UCSD-AML1 (cell line): ENCODE measurements at regions not wholly inside any gene's neighbourhood (a gene's known extent, or its start where the extent isn't known, plus 50 kb on each side); places are given as distances from the start of the nearest gene placed in this dataset.

Experiments used
- DNase-seq: peaks from one replicate; lab custom pipeline; 2025; ENCODE audit not compliant: unreplicated experiment; lab: John Stamatoyannopoulos, UW

DNA sequence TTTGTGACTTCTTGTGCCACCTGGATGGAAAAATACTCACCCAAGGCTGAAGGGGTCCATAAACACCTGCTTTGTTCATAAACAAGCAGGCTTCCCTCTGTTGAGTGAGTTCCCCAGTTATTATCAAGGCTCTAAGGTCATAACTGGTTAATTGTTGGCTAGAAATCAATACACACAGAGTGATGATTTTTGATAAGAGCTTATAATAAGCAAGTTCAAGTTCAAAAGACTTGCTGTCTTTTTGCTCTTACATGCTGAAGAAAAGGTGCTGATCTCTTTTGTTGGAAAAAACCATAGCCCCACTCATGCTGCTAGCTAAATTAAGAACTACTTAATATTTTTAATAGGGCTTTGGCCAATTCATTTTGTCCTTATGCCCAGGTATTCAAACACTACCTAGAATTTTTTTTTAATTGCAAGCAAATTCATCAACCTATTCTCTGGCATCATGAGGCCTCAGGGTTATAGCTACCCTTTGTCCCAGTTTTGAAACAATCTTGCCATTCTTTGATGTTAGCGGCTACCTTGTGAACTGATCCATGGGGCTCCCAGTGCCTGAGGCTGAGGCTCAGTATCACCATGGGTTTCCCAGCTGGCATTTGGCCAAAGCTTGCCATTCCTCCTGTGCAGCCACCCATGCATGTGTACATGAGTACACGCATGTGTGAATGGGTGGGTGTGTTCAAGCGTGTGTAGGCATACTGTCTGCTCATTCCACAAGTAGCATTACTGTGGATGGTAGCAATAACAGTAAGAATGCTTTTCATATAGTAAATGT is 127.6 kb upstream of the LPP start:
- no peak for DNase-seq

DNA sequence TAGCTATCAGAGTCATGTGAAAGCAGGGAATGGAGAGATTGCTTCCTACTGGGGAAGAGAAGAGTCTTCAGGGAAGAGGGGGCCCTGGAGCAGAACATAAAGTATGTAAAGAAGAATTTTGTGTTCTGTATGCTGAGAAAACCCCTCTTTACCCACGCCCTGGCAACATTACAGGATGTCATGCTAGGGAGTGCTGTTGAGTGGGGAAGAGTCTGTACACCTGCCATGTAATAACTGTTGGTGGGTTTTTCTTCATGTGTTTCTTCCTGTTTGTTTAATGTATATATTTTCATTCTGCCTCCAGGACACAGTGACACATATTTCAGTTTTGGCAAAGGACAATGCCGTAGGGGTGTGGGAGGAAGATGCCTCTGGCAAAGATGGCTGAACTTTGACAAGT is 122.8 kb upstream of the LPP start:
- no peak for DNase-seq

DNA sequence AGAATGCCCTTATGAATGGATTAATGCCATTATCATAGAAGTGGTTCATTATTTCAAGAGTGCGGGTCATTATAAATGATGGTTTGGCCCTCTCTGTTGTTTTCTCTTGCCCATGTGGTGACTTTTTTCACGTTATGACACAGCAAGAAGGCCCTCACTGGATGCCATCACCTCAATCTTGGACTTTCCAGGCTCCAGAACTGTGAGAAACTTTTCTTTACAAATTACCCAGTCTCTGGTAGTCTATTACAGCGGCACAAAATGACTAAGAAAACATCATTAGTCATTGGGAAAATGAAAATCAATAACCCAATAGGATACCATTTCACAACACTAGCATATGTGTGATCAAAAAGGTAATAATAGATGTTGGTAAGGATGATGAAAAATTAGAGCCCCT is 119.0 kb upstream of the LPP start:
- DNase-seq = no peak

DNA sequence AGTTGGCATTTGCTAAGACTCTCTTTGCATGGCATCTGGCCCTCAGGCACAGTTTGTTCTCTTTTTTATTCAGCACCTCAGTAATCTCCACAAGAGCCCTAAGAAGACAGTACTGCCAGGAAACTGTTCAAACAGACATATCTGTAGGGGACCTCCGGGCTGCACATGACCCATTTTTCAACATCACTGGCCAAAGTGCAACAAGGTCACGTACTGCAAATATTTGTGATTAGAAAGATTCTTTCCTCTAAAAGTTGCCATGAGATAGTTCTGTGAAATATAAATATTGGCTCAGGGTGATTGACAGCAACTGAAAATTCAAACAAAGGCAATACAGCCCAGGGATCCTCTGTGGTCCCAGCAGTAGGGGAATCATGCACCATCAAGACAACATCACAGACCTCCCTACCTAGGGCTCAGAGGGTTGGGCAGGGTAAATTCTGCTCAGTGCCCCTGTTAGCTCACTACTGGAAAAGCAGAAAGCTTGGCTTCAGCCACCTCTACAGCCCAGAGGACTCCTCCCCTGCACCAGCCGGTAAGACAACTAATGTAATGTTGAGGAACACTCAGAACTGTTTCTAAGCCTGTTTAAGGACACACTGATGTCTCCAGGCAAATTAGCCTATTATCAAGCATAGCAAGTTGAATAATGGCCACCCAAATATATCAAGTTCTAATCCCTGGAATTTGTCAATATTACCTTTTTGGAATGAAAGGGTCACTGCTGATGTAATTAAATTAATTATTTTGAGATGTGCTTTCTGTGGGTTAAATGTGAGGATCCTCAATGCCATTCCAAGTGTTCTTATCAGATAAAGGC is 117.4 kb upstream of the LPP start:
- no peak for DNase-seq

DNA sequence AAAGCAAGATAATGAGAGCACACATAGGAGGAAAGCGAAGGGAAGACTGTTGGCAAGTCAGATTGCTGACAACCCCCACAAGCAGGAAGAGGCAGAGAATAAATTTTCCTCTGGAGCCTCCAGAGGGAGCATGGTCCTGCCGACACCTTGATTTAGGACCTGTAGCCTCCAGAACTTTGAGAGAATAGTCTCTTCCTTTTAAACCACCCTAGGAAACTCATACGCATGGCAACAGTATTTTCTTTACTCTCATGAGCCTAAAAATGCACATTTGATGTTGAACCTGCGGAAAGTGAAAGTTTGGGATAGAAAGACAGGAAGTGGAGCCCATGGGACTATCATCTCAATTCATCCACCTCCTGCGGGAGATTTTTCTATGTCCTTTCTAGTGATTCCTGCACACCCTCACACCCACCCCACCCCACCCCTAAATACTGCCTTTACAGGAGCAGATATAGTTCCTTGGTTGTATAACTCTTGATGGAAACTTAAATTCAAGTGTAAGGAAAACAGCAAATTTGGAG is 116.7 kb upstream of the LPP start:
- no peak for DNase-seq

DNA sequence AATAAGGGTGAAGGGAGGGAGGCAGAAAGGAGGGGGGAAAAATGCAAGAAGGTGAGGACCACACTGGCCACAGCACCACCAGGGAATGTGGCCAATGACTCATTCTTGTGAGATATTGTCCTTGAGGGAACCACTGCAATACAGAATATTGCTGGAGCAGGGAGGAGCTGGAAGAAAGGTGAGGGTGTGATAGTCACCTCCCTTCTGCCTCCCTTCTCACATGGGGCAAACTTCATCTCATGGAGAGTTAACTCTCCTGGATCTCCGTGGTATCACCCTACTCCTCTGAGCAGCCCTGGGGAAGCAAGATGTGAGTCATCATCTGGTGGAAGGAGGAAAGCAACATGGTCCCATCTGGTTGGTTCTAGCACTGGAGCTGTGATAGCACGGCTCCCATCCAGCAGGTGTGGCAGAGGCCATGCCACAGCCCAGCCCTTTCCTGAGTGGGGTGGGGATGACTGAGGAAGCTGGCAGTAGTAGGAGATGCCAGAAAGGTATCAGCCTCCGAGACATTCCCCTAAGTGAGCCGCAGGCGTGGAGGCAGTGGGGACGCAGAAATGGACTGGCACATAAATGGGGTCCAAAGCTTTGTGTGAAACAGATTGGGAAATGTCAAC is 115.9 kb upstream of the LPP start:
- DNase-seq = no peak

DNA sequence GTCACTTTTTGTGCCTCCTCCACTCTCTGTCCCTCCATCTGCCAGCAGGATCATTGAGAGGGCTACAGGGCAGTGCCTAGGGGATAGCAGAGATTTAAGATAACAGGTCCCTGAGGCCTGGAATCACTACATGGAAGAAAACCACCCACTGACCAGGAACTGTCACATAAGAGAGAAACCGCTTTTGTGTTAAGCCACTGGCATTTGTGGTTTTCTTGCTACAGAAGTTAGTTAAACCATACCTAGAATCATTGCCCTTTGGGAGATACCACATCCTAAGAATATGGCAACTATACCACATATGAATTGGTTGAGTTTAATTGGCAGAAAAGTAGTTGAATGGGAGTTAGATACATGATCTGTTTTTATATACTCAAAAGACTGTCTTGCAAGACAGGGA is 112.8 kb upstream of the LPP start:
- no peak for DNase-seq

DNA sequence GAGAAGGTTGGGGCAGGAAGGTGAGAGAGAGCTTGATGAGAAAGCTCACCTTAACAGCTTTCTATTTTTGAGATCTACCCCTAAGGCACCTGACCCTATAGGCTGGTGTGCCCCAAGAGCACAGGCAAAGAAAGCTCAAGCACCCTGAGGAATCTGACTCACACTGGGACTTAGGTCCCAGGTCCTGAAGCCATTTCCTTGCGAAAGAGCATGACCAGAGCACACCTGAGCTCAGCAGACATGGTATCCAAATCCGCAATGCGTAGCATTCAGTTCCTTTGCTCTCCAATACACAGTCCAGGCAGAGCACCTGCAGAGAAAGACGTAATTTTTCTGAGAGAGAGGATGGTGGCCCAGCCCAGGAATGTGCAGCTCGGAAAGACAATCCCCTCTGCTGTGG is 112.1 kb upstream of the LPP start:
- no peak for DNase-seq

DNA sequence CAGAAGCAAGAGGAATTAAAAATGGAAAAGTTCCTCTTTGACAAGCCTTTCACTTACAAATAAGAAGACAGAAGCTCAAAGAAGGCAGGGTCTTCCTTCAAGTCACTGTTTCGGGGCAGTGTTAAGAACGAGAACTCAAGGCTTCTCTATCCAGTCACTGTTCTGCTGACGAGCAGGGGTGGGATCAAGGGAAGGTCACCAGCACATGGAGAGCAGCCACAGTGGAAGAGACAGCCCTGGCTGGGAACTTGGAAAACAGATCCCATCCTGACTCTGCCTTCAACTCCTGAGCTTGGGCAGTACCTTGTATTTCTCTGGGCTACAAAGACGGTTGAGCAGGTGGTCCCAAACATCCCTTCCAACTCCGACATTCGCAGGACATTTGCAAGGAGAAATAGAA is 111.5 kb upstream of the LPP start:
- no peak for DNase-seq

DNA sequence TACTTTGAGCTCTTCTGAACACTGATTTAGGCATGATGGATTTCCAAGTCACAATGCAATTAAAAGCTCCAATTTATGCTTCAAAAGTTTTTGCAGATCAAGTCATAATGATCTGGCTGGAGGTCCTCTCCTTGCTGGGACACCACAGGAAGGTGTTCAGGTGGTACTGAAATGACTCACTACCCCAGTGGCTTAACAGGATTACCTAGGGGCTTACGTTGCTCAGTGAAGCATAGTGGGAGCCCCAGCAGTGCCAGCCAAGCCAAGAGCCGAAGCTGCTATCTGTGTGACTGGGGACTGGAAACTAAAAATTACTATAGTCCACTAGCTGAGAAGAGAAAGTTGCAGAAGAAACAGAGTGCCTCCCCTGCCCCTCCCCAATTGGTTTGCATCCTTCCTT is 110.1 kb upstream of the LPP start:
- no peak for DNase-seq

DNA sequence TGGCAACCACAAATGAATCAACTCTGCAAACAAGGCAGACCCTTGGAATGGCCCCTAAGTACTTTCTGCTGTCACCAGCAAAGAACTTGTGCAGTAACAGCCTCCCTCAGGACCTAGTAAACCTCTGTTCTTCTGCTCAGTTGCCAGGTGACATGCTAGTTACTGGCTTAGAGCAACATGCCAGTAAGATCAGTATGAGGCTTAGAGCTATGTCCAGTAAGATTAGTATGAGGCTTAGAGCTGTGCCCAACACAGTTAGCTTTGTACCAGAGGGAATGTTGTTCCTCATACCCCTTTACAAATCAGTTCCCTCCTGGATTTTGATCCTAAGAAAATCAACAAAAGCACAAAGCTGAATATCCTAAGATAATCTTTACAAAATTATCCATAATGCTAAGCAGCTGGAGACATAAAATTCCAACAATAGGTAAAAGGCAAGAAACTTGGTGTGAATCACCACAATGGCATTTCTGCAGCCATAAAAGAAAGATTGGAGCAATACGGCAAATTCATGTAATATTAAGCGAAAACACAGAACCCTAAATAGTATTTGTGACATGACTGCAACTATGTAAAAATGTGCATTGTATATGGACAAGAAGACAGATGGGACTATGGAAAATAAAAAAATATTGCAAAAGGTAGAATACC is 107.3 kb upstream of the LPP start:
- DNase-seq = no peak

DNA sequence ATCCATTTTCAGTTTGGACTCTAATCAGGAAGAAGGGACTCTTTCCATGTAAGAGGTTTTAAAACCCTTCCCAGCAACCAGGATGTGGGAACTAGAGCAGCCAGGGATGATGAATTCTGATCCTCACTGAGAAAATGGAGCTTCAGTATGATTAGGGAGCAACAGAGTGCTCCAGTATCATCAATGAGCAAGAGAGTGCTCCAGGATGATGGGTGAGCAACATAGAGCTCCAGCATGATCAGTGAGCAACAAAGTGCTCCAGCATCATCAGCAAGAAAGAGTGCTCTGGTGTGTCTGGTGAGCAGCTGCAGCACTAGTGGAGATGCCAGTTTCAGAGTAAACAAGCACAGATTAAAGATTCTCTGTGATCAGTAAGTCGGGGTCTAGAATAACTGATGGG is 106.4 kb upstream of the LPP start:
- DNase-seq = no peak

DNA sequence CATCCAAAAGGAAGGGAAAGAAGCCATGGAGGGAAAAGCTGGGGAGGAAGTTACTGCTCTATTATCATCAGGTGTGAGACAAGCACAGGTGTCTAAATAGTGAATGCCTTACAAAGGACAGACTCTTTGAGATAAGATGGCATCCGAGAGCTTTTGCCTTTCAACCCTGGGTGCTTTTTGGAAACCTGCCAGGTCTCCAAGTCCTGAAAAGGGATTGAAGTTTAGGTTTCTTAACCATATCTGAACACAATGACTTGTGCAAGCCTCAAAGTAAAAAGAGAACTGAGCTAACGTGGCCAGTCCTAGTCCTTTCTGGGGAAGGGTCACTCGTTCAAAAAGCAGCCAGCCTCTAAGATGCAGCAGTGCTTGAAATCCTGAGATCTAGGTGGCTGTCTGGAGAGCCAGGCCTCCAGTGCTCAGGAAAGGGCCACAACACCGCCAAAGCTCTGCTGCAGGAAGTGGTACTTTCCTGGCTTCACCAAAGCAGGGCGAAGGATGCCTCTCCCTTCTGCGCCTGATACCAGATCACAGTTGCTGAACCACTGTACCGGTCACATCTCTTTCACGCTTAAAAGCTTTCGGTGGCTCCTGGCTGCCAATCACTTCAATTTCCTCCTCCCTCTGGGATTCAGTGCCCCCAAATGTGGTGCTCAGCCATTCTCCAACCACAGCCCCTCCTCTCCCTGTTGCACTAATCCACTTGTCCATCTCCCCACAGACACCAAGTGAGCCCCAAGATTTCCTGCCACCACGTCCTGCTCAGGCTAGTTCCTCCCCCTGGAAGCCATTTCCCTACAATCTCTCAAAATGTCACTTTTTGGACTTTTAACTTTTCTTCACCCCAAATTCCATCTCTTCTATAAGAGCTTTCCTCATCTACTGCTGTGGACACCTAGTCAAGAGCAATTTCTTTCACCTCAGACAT is 104.1 kb upstream of the LPP start:
- DNase-seq = peak; percentile 29

DNA sequence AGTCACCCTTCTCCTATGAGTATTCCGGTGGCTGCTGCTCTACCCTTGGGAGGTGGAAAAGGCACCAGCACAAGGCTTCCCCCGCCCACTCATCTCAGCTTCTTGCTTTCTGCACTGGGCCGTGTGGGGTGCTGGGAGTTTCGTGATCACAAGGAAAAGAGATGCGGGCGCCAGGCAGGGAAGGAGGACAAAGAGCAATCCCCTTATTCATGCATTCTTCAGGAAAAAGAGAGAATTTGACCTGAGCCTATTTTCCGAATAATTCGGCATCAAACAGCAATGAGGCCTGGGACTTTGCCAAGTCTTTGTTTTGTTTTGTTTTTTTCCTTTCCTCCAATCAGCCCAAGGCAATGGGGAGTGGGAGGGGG is 102.2 kb upstream of the LPP start:
- no peak for DNase-seq

DNA sequence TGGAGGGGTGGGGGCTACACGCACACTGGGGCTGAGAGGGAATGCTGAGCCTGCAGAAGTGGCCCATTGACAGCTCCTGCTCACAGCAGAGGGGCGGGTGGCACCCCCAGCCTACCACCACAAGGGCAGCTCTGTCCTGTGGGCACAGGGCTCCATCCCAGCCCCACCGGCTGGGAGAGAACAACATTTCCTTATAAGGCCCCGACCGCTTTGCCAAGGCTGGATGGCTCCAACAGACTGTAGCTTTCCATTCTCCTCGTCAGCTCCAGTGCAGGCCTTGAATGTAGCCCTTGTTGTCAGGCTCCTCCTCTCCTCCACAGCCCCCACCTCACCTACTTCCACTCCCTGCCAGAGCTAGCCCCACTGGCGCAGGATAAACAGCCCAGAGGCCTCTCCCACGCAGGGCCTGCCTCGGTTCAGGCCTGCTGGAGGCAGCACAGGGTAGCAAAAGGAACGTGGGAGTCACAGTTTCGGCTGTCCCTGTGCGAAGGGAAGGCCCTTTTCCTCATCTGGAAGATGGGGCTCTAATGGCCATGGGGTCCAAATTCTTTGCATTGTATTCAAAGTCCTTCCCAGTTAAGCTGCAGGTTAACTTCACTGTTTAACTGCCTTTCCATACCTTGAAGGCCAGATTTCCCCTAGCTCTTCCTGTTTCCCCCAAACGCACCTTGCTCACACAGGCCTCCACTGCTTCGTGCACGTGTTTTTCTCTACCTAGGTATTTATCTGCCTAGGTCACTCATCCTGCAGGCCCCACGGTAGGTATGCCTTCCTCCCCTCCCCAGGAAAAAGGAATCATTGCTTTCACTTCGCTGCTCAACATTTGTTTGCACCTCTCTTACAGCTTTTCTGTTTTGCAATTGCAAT is 101.6 kb upstream of the LPP start:
- DNase-seq = peak; percentile 34

DNA sequence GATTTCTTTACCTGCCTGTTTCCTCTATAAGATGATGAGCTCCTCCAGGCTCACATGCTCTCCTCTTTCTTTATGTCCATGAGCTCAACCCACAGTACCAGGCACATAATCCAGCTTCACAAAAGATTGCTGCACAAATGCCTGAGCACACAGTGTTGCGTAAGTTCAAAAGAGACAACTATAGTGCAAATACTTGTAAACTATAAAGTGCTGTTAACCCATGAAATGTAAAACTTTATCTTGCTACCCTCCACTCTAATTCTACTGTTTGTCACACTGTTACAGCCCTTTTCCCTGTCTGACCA is 101.0 kb upstream of the LPP start:
- no peak for DNase-seq

DNA sequence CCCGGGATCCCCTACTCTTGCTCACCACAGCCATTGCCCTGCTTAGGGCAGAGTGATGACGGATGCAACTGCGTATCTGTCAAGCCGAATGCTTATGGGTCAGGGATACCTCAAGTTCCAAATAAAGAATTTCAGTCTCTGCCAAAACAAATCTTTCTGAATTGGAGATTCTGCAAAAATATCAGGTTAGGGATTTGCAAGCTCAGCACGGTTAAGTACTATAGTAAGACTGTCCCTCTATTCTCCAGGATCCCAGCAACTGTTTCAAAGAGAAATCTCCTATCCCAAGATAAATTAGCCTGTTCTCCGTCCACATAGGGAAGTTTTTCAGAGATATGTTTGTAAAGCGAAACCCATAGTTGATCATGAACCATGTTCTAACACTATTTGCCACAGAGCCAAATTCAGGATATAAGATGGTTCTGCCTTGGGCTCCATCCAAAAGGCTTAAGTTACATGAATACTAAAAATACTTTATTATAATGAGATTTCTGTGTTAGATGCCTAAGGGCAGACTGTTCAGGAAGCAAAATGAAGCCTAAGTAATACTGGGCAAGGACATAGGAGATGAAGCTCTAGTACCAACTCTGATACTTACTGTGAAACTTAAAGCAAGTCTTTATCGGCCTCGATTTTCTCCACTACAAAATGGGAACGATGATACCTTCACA is 100.1 kb upstream of the LPP start:
- DNase-seq = no peak

DNA sequence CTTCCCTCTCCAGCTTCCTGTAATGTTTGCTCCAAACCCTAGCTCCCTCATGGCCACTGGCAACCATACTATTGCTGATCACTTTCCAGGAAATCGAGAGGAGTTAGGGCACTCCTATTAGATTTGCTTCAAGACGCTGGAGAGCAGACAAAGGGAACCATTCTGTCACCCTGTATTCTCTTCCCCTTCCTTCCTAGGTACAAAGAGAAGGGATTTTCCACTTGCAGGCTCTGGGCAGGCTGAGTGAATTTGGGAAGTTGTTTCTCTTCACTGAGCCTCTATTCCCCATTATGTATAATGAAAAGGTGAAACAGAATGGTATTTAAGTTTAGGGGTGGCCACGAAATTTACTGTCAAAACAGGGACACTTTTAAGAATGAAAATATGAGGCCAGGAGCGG is 99.4 kb upstream of the LPP start:
- DNase-seq = no peak

DNA sequence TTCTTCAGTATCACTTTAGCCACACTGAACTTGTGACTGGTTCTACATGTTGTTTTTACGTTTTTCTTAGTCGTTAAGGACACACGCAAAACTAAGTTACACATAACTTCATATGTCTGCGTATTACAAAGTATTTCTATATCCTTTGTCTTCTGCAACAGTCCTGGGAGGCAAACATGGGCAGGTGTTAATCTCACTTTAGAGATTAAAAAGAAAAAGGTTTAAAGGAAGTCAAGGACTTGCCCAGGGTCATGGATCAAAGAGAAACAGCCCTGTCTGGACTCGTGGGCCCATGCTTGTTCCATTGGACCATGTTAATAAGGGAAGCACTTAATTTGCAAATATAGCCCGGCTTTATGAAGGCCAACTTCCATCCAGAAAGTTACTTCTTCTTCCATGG is 98.6 kb upstream of the LPP start:
- DNase-seq = no peak
